WTC11 (cell line): ENCODE measurements at regions not wholly inside any gene's neighbourhood (a gene's known extent, or its start where the extent isn't known, plus 50 kb on each side); places are given as distances from the start of the nearest gene placed in this dataset.

Experiments
- ATAC-seq: fragments of 200-7000 bp; cut with Tn5 transposase; 2 replicates; pipeline ENCODE4 v1.10.0; 2021; ENCODE audit warnings: mild to moderate bottlenecking, moderate library complexity
- CTCF ChIA-PET: fragments of 300-600 bp; sonication (Branson Sonifier 250); formaldehyde crosslinking; loops from one replicate; lab custom pipeline; 2021; ENCODE audit warnings: antibody characterized with exemption; lab: Charles Lee
- POLR2A ChIA-PET: fragments of 350-600 bp; sonication (Branson Sonifier 250); formaldehyde crosslinking; loops from one replicate; lab custom pipeline; 2021; ENCODE audit warnings: antibody characterized with exemption; lab: Charles Lee
- DNase-seq: peaks from one replicate; pipeline ENCODE4 v3.0.0; 2021; ENCODE audit warnings: low spot score
- H3K27ac Mint-ChIP-seq: 2 replicates; pipeline ENCODE4 v1.8.0; 2021; ENCODE audit warnings: mixed read lengths
- H3K27me3 Mint-ChIP-seq: 2 replicates; pipeline ENCODE4 v1.8.0; 2021; ENCODE audit warnings: low read depth, mild to moderate bottlenecking, moderate library complexity, mixed read lengths
- H3K36me3 Mint-ChIP-seq: 2 replicates; pipeline ENCODE4 v1.8.0; 2021; ENCODE audit warnings: mixed read lengths
- H3K4me1 Mint-ChIP-seq: 2 replicates; pipeline ENCODE4 v1.8.0; 2022; ENCODE audit warnings: mixed read lengths
- H3K4me3 Mint-ChIP-seq: 2 replicates; pipeline ENCODE4 v1.8.0; 2021; ENCODE audit warnings: mild to moderate bottlenecking, moderate library complexity, mixed read lengths
- H3K9me3 Mint-ChIP-seq: 2 replicates; pipeline ENCODE4 v1.8.0; 2021; ENCODE audit warnings: mixed read lengths
- ELF4 ChIP-seq: sonication (generic); formaldehyde crosslinking; IDR thresholded peaks from 2 replicates; pipeline ENCODE4 v1.8.1; 2022; ENCODE audit warnings: low read depth, mild to moderate bottlenecking, moderate library complexity, missing genetic modification reagents
- EMX1 ChIP-seq: fragments of 250-450 bp; sonication (Bioruptor Pico); IDR thresholded peaks from 2 replicates; pipeline ENCODE4 v1.8.0; 2021; ENCODE audit warnings: mild to moderate bottlenecking
- GTF2I ChIP-seq: fragments of 250-450 bp; sonication (Bioruptor Pico); conservative IDR thresholded peaks from 2 replicates; pipeline ENCODE4 v1.4.0; 2021; ENCODE audit warnings: mild to moderate bottlenecking
- HMGA2 ChIP-seq: fragments of 250-450 bp; sonication (Bioruptor Pico); IDR thresholded peaks from 2 replicates; pipeline ENCODE4 v1.4.0; 2021; ENCODE audit warnings: mild to moderate bottlenecking, moderate library complexity
- HMGXB4 ChIP-seq: sonication (generic); formaldehyde crosslinking; IDR thresholded peaks from 2 replicates; pipeline ENCODE4 v1.8.1; 2023; ENCODE audit warnings: mild to moderate bottlenecking, moderate library complexity, missing genetic modification reagents
- IRF1 ChIP-seq: sonication (generic); formaldehyde crosslinking; IDR thresholded peaks from 2 replicates; pipeline ENCODE4 v1.8.0; 2023; ENCODE audit warnings: missing genetic modification reagents
- JAZF1 ChIP-seq: fragments of 250-450 bp; sonication (Bioruptor Pico); IDR thresholded peaks from 2 replicates; pipeline ENCODE4 v1.9.0; 2021; ENCODE audit warnings: moderate library complexity, mild to moderate bottlenecking, inconsistent platforms
- JUN ChIP-seq: sonication (generic); formaldehyde crosslinking; IDR thresholded peaks from 2 replicates; pipeline ENCODE4 v1.8.0; 2023; ENCODE audit warnings: mild to moderate bottlenecking, missing genetic modification reagents
- KAT7 ChIP-seq: sonication (generic); formaldehyde crosslinking; IDR thresholded peaks from 2 replicates; pipeline ENCODE4 v1.8.1; 2023; ENCODE audit warnings: missing genetic modification reagents, mild to moderate bottlenecking, borderline replicate concordance
- NFATC4 ChIP-seq: fragments of 250-450 bp; sonication (Bioruptor Pico); IDR thresholded peaks from 2 replicates; pipeline ENCODE4 v1.9.0; 2021; ENCODE audit warnings: mild to moderate bottlenecking
- SMAD3 ChIP-seq: sonication (generic); formaldehyde crosslinking; IDR thresholded peaks from 2 replicates; pipeline ENCODE4 v1.8.0; 2022; ENCODE audit warnings: missing genetic modification reagents, mild to moderate bottlenecking, borderline replicate concordance
- SOX15 ChIP-seq: fragments of 250-450 bp; sonication (Bioruptor Pico); IDR thresholded peaks from 2 replicates; pipeline ENCODE4 v1.9.0; 2021; ENCODE audit warnings: mild to moderate bottlenecking
- ZNF121 ChIP-seq: sonication (generic); formaldehyde crosslinking; IDR thresholded peaks from 2 replicates; pipeline ENCODE4 v1.8.0; 2023; ENCODE audit warnings: missing genetic modification reagents
- ZNF232 ChIP-seq: sonication (generic); formaldehyde crosslinking; IDR thresholded peaks from 2 replicates; pipeline ENCODE4 v1.8.0; 2022; ENCODE audit warnings: mild to moderate bottlenecking, missing genetic modification reagents
- ZNF317 ChIP-seq: sonication (generic); formaldehyde crosslinking; IDR thresholded peaks from 2 replicates; pipeline ENCODE4 v1.8.1; 2023; ENCODE audit warnings: low read depth, mild to moderate bottlenecking, moderate library complexity, missing genetic modification reagents, borderline replicate concordance
- ZNF396 ChIP-seq: fragments of 250-450 bp; sonication (Bioruptor Pico); IDR thresholded peaks from 2 replicates; pipeline ENCODE4 v1.8.0; 2021; ENCODE audit warnings: mild to moderate bottlenecking, moderate library complexity, borderline replicate concordance
- ZNF423 ChIP-seq: fragments of 250-450 bp; sonication (Bioruptor Pico); IDR thresholded peaks from 2 replicates; pipeline ENCODE4 v2.1.2; 2022; ENCODE audit warnings: mild to moderate bottlenecking, moderate library complexity
- ZNF425 ChIP-seq: fragments of 250-450 bp; sonication (Bioruptor Pico); conservative IDR thresholded peaks from 2 replicates; pipeline ENCODE4 v1.9.0; 2021; ENCODE audit warnings: mild to moderate bottlenecking
- ZNF532 ChIP-seq: fragments of 250-450 bp; sonication (Bioruptor Pico); IDR thresholded peaks from 2 replicates; pipeline ENCODE4 v1.9.0; 2021; ENCODE audit warnings: mild to moderate bottlenecking, borderline replicate concordance
- ZNF671 ChIP-seq: fragments of 250-450 bp; sonication (Bioruptor Pico); IDR thresholded peaks from 2 replicates; pipeline ENCODE4 v1.8.0; 2021; ENCODE audit warnings: mild to moderate bottlenecking

GRCh38 chr15:100769975-100770340 is 109.7 kb upstream of the ALDH1A3 start (continued):
- TF ChIP-seq ZNF532 (CRISPR knock-in tag) (no peak), ZNF232 (CRISPR knock-in tag) (no peak), ELF4 (CRISPR knock-in tag) (no peak), NFATC4 (no peak), ZNF396 (CRISPR knock-in tag) (no peak), JAZF1 (no peak), JUN (CRISPR knock-in tag) (no peak), HMGA2 (CRISPR knock-in tag) (no peak), SMAD3 (CRISPR knock-in tag) (no peak), HMGXB4 (no peak), SOX15 (CRISPR knock-in tag) (no peak), ZNF317 (CRISPR knock-in tag) (no peak), KAT7 (no peak)
- TF ChIP-seq, all 79 proteins: peak for 0

- TF ChIP-seq ZNF425 (CRISPR knock-in tag) (no peak), ZNF121 (0 out of 2 replicates have a peak, but pooled peaks have one; percentile 3)
- CTCF ChIA-PET, result no interaction called here
Observed at GRCh38 chr15:100770661-100771584, 108.7 kb upstream of the ALDH1A3 start.

GRCh38 chr15:100771746-100772145 is 107.9 kb upstream of the ALDH1A3 start:
- H3K4me1 Mint-ChIP-seq, result peaks cover 15% of the 10 kb centered on the region
- ATAC-seq (no peak; the same call in 1 of the 2 replicates), DNase-seq (peak; percentile 5)
- H3K36me3 Mint-ChIP-seq, result peaks cover 13% of the 10 kb centered on the region
- H3K27ac Mint-ChIP-seq, result no peak overlapping the region
- ChIA-PET CTCF (no interaction called here), POLR2A (no interaction called here)
- H3K4me3 Mint-ChIP-seq, result no peak overlapping the region
- peaks cover 10% of the 10 kb centered on the region for H3K9me3 Mint-ChIP-seq
- no peaks in the 10 kb centered on the region; the same call in 1 of the 2 replicates for H3K27me3 Mint-ChIP-seq
- TF ChIP-seq GTF2I (CRISPR knock-in tag) (no peak), EMX1 (CRISPR knock-in tag) (no peak), SOX15 (CRISPR knock-in tag) (no peak), IRF1 (CRISPR knock-in tag) (no peak), ZNF423 (CRISPR knock-in tag) (no peak), ZNF671 (CRISPR knock-in tag) (no peak)

More at GRCh38 chr15:100770661-100771584, 108.7 kb upstream of the ALDH1A3 start:
- no peak overlapping the region for H3K27ac Mint-ChIP-seq
- peaks cover 6% of the 10 kb centered on the region for H3K9me3 Mint-ChIP-seq
- DNase-seq (peak; percentile 5), ATAC-seq (no peak)
- peaks cover 10% of the 10 kb centered on the region for H3K36me3 Mint-ChIP-seq
- peaks cover 21% of the 10 kb centered on the region for H3K4me1 Mint-ChIP-seq
- POLR2A ChIA-PET, result no interaction called here
- no peaks in the 10 kb centered on the region; the same call in 1 of the 2 replicates for H3K27me3 Mint-ChIP-seq
- H3K4me3 Mint-ChIP-seq, result no peak overlapping the region
